Loucy (cell line): ENCODE measurements at regions not wholly inside any gene's neighbourhood (a gene's known extent, or its start where the extent isn't known, plus 50 kb on each side); places are given as distances from the start of the nearest gene placed in this dataset.

ENCODE experiments used
- EZH2phosphoT487 ChIP-seq: fragments of 200-600 bp; IDR thresholded peaks from 2 replicates; pipeline ENCODE4 v1.6.1; 2018; ENCODE audit warnings: antibody characterized with exemption, mild to moderate bottlenecking, moderate library complexity, borderline replicate concordance
- TF ChIP-seq, protein P1 (sequence below): fragments of 200-600 bp; sonication (generic); conservative IDR thresholded peaks from 2 replicates; pipeline ENCODE4 v1.5.1; 2014; ENCODE audit warnings: mild to moderate bottlenecking, antibody characterized with exemption, low read length

DNA sequence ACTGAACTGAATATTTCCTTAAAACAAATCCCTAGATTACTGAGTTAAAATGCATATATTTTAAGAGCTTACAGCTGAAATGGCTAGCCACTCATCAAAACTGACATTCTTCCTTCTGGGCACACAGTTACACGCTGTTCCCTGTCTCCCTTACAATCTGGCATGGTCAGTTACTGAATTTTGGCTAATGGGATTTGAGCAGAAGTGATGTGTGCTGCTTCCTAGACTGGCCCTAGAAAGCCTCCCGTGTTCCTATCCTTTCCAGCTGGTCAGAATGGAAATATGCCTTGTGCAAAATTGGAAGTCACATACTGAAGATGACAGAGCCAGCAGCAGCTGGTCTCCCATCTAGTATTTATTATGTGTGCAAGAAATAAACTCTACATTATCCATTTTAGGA lies 128.7 kb upstream of the NAMPT start:
- TF ChIP-seq, protein P1, sequence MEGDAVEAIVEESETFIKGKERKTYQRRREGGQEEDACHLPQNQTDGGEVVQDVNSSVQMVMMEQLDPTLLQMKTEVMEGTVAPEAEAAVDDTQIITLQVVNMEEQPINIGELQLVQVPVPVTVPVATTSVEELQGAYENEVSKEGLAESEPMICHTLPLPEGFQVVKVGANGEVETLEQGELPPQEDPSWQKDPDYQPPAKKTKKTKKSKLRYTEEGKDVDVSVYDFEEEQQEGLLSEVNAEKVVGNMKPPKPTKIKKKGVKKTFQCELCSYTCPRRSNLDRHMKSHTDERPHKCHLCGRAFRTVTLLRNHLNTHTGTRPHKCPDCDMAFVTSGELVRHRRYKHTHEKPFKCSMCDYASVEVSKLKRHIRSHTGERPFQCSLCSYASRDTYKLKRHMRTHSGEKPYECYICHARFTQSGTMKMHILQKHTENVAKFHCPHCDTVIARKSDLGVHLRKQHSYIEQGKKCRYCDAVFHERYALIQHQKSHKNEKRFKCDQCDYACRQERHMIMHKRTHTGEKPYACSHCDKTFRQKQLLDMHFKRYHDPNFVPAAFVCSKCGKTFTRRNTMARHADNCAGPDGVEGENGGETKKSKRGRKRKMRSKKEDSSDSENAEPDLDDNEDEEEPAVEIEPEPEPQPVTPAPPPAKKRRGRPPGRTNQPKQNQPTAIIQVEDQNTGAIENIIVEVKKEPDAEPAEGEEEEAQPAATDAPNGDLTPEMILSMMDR: no peak
- TF ChIP-seq EZH2phosphoT487: no peak
